ENCODE measurements at regions not wholly inside any gene's neighbourhood (a gene's known extent, or its start where the extent isn't known, plus 50 kb on each side); places are given as distances from the start of the nearest gene placed in this dataset.

GRCh38 chr3:35336601-35337000, 302.7 kb upstream of the ARPP21 start:
- no peak for DNase-seq

- no peak for DNase-seq
Observed at GRCh38 chr3:35338186-35338585, 301.1 kb upstream of the ARPP21 start.

DNA sequence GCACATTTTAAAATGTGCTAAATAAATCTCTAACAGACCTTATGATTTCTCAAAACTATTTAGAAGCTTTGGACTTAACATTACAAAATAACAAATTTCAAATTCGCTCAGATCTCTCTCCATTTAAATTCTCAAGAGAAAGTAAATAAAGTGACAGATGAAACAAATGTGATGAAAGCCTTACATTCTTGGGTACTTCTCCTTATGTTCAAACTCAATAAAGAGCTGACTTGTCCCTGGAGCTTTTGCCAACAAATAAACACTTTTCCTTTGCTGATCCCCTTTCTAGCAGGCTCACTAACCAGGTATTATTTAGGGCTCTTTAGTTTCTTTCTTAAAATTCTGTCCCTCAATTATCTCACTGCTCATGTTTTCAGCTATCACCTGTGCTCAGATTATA, 259.1 kb upstream of the ARPP21 start:
- DNase-seq, result no peak

- DNase-seq, result no peak
Observed at GRCh38 chr3:35383216-35383615, 256.1 kb upstream of the ARPP21 start.

DNA sequence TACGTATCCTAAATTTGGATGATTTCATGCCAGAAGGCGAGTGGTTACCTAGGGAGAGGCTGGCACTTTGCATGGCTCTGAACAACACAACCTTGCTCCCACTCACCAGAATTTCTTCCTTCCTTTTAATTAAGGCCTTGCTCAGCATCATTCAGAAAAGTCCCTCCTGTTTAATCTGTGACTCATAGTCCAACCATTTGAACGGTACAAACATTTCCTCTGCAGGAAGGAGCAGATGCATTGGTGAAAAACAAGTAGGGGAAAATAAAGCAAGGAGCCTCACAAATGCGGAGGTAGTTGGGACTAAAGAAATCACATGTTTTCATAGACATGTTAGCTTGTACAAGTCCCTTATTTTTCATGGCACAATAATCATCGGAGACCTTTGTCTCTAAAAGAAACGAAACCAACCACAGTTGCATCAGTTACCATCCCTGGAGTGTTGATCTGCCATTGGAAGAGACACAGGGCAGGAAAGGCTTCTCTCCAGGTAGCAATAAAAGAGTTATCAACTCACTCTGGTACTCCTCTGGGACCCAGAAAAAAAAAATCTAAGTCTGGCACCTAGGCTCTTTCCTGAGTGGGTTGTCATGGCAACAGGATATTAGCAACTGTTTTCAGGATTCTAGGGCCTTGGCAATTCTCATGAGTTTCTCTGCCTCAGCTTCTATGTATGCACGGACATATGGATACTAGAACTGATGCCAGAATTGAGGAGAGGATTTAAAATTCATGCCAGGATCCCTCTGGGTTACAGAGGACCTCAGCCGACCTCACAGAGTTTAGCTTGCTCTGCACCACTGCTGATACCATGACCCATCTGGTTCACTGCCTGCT, 255.4 kb upstream of the ARPP21 start:
- no peak for DNase-seq

DNA sequence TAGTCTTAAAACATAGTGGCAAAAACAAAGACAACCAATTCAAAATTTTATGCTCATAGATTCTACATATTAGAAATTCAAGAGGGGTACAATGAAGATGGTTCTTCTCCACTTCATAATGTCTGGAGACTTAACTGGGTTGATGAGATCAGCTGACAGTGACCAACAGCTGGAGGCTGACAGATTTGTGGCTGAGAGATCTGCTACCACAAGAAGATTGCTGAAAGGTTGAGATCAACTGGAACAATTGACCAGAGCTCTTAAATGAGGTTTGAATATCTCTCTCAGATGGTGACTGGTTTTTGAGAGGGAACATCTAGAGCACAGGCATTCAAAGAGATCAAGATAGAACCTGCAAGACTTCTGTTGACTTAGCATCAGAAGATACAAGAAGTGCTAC, 254.1 kb upstream of the ARPP21 start:
- no peak for DNase-seq

- no peak for DNase-seq
Observed at GRCh38 chr3:35389907-35390306, 249.4 kb upstream of the ARPP21 start.

- DNase-seq, result no peak
Observed at GRCh38 chr3:35392187-35392586, 247.1 kb upstream of the ARPP21 start.

GRCh38 chr3:35393901-35394799, 245.2 kb upstream of the ARPP21 start:
- no peak for DNase-seq

DNA sequence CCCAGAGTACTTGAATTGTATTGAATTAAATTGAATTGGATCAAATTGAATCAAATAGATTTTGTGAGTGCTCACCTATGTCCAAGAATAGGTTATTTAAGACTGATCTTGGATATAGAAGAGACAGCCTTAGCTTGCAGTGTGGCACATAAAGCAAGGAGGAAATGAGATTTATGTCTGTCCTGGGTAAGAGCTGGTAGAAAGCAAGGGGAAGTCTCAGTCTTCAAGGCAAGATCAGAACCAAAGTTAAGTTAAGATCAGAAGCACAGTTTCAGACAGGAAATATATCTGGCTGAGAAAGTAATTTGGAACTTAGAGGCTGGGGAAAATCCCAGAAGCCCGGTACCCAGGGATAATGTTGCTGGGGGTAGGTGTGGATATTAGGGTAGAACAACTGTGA, 244.4 kb upstream of the ARPP21 start:
- no peak for DNase-seq

DNA sequence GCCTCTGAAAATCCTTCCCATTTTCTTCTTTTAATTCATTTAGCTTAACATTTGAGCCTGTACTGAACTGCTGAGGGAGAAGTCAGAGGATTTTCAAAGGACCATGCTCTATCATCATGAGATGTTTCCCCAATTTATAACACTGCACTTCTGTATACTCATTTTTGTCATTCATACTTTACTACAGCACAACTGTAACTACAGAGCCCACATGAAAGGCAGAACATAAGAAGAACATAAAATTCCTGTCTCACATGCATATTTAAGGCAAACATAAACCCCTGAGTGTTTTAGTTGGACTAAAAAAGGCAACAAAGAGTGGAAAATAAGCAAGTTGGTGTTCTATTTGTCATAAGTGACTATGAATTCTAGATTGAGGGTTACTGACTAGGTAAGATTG, 237.7 kb upstream of the ARPP21 start:
- DNase-seq, result no peak

GRCh38 chr3:35404571-35404970, 234.8 kb upstream of the ARPP21 start:
- DNase-seq, result no peak

DNA sequence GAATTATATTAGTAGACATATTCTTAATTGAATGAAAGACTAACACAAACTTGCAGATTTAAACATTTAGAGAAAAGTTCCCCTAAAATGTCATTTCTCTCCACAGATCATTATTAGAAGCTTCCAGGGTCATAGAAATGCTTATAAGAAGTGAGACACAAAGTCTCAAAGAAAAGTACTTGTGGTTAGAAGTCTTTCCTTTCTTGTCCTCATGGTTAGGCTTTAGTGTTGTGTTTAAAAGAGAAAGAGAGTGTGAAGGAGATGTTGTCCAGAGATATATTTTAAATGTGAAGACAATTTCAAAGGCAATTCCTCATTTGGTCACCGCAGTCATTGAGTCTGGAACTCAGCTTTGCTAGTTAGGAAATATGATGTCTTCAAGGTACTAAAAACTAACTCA, 230.4 kb upstream of the ARPP21 start:
- DNase-seq, result no peak

DNA sequence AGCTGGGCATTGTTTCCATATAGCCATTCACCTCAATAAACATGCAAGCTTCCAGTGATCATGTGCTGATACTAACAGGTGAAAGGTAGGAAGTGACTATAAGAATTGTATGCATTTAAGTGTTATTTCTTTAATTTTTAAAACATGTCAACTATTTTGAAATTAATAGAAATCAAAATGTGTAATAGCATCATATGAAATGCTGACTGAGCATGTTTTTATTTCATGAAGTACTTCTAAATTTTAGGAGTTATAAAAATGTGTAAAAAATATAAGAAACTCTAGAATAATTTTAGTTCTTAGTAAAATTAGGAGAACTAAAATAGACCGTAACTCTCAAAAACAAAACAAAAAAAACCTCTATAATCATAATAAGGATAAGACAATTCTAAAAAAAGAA, 229.3 kb upstream of the ARPP21 start:
- no peak for DNase-seq

GRCh38 chr3:35413483-35413882, 225.8 kb upstream of the ARPP21 start:
- DNase-seq, result no peak

DNA sequence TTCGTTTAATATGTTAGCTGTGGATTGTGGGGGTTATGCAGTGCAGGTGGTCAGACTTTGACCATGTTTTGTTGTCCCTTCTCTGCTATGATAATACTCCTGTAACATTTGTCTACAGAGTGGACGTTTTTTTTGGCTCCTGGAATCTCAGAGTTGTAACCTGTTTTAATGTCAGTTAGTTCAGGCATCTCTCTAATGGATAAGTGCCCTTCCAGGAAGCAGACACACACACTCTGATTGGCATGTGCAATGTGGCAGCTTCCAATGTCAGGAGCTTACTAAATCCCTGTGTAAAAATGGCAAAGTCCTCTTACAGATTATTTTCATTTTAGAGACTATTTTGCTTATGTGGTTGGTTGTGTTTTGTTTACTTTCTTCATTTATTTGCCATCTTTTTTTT, 222.2 kb upstream of the ARPP21 start:
- no peak for DNase-seq

- no peak for DNase-seq
Observed at GRCh38 chr3:35422101-35422500, 217.2 kb upstream of the ARPP21 start.

GRCh38 chr3:35422836-35423601, 216.3 kb upstream of the ARPP21 start:
- DNase-seq, result no peak

DNA sequence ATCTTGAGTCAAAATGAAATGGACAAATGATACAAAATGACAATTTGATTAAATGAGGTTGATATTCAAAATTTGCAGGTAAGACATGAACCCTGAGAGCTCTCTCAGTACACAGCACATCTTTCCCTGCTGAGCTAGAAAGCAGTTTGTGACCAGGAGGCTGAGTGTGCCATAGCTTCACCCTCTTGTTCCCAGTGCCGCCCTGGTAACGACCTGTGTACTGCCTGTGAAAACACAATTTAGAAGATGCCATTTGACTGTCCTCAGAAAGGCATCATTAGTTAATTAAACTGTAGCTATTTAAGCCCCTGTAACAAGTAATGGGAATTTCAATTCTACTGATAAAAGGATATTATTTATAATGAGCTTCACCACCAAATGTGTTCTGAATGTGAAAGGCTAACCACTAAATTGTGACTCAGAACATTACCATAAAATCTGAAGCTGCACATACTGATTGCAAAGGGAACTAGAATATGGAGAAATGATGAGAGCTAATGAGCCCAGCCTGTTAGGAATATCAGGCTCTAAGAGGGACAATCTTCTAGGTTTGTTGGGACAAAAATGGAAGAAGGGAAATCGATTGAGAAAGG, 212.9 kb upstream of the ARPP21 start:
- no peak for DNase-seq

GRCh38 chr3:35437381-35437780, 201.9 kb upstream of the ARPP21 start:
- DNase-seq, result no peak

DNA sequence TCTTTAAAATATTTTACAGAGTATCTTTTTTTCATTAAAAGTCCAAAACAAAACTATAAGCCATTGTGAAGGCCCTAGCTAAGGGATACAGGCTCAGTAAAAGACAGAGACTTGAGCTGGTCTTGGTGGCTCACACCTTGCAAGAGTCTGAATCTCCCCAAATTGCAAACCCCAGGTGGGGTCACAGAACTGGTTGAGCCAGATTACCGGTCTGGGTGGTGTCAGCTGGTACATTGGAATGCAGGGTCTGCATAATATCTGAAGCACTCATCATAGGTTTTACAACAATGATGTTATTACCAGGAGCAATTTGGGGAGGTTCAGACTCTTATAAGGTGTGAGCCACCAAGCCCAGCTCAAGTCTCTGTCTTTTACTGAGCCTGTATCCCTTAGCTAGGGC, 201.2 kb upstream of the ARPP21 start:
- DNase-seq, result no peak

GRCh38 chr3:35439663-35440062, 199.7 kb upstream of the ARPP21 start:
- no peak for DNase-seq

GRCh38 chr3:35440826-35441225, 198.5 kb upstream of the ARPP21 start:
- no peak for DNase-seq

All from GOT3 (cell line).